Neural cell (in vitro differentiated cells): ENCODE measurements at regions not wholly inside any gene's neighbourhood (a gene's known extent, or its start where the extent isn't known, plus 50 kb on each side); places are given as distances from the start of the nearest gene placed in this dataset.

Experiments used
- CTCF ChIP-seq: fragments of 450-650 bp; IDR thresholded peaks from 2 replicates; pipeline ENCODE4 v1.5.1; 2014; ENCODE audit warnings: antibody characterized with exemption, mild to moderate bottlenecking, moderate library complexity; ENCODE audit not compliant: poor library complexity, severe bottlenecking
- MXI1 ChIP-seq: fragments of 450-650 bp; conservative IDR thresholded peaks from 2 replicates; pipeline ENCODE4 v1.6.1; 2014; ENCODE audit warnings: antibody characterized with exemption, mild to moderate bottlenecking; ENCODE audit not compliant: poor library complexity, severe bottlenecking
- POLR2AphosphoS5 ChIP-seq: IDR thresholded peaks from 2 replicates; pipeline ENCODE4 v1.6.1; 2012

- TF ChIP-seq CTCF (no peak), MXI1 (no peak), POLR2AphosphoS5 (no peak)
Measured at GRCh38 chrX:109931677-109932076, 71.2 kb upstream of the TMEM164 start.
